Activated B cell treated with CpG ODN at 0.5 μM for 24 hours (primary cell): ENCODE measurements at regions not wholly inside any gene's neighbourhood (a gene's known extent, or its start where the extent isn't known, plus 50 kb on each side); places are given as distances from the start of the nearest gene placed in this dataset.
"Not testable (repeated sequence)": the region's sequence is repeated elsewhere in the genome, so short reads cannot be mapped to it uniquely, and the experiment has no call there.

Source experiments
- ATAC-seq: fragments of 200-7000 bp; cut with Tn5 transposase; one replicate; pipeline ENCODE4 v1.10.0; 2021; ENCODE audit warnings: low read depth, mild to moderate bottlenecking, moderate library complexity
- CTCF ChIA-PET: fragments of 350-600 bp; sonication (Branson Sonifier 250); formaldehyde crosslinking; loops from one replicate; lab custom pipeline; 2021; ENCODE audit warnings: antibody characterized with exemption; lab: Charles Lee
- POLR2A ChIA-PET: fragments of 350-600 bp; sonication (Branson Sonifier 250); formaldehyde crosslinking; loops from one replicate; lab custom pipeline; 2021; ENCODE audit warnings: antibody characterized with exemption; lab: Charles Lee
- DNase-seq: peaks from one replicate; pipeline ENCODE4 v3.0.0; 2022
- H3K27ac Mint-ChIP-seq: one replicate; pipeline ENCODE4 v1.8.0; 2020; ENCODE audit warnings: mixed read lengths
- H3K27me3 Mint-ChIP-seq: one replicate; pipeline ENCODE4 v1.8.0; 2021; ENCODE audit warnings: mixed read lengths
- H3K36me3 Mint-ChIP-seq: one replicate; pipeline ENCODE4 v1.8.0; 2021; ENCODE audit warnings: low read depth, mixed read lengths
- H3K4me1 Mint-ChIP-seq: one replicate; pipeline ENCODE4 v1.8.0; 2021; ENCODE audit warnings: mixed read lengths
- H3K4me3 Mint-ChIP-seq: one replicate; pipeline ENCODE4 v1.8.0; 2020; ENCODE audit warnings: mild to moderate bottlenecking, mixed read lengths
- H3K9me3 Mint-ChIP-seq: one replicate; pipeline ENCODE4 v1.8.0; 2020; ENCODE audit warnings: mixed read lengths
- CTCF ChIP-seq: fragments of 200-600 bp; IDR thresholded peaks from one replicate; pipeline ENCODE4 v1.8.0; 2022; ENCODE audit warnings: antibody characterized with exemption, mild to moderate bottlenecking
- intact Hi-C: fragments of 100-400 bp; cut with micrococcal nuclease; formaldehyde crosslinking; loops from one replicate; pipeline ENCODE4 v1.15.1; 2024

DNA sequence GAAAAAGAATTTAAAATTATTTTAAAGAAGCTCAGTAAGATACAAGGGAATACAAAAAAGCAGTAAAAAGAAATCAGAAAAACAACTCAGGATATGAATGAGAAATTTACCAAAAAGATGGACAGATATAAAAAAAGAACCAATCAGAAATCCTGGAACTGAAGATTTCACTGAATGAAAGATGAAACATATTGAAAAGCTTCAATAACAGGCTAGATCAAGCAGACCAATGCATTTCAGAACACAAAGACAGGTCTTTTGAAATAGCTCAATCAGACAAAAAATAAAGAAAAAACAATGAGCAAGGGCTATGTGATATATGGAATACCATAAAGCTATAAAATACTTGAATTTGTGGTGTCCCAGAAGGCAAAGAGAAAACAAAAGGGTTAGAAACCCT is 322.6 kb upstream of the POU5F2 start:
- Mint-ChIP-seq H3K9me3 (peaks cover 42% of the 10 kb centered on the region), H3K36me3 (peaks cover 64% of the 10 kb centered on the region), H3K27me3 (no peaks in the 10 kb centered on the region), H3K27ac (no peak overlapping the region), H3K4me3 (no peak overlapping the region), H3K4me1 (peaks cover 24% of the 10 kb centered on the region)
- POLR2A ChIA-PET = no interaction called here
- intact Hi-C loops = no loop called here
- CTCF ChIA-PET = no interaction called here
- no peak for ATAC-seq
- no peak for TF ChIP-seq CTCF
- no peak for DNase-seq

- TF ChIP-seq CTCF = no peak
- H3K9me3 Mint-ChIP-seq = peaks cover 2% of the 10 kb centered on the region
- ChIA-PET POLR2A (no interaction called here), CTCF (no interaction called here)
- ATAC-seq (no peak), DNase-seq (no peak)
- intact Hi-C loops = no loop called here
- H3K4me1 Mint-ChIP-seq = peaks cover 24% of the 10 kb centered on the region
- H3K36me3 Mint-ChIP-seq = peaks cover 51% of the 10 kb centered on the region
- H3K4me3 Mint-ChIP-seq = no peak overlapping the region
- H3K27ac Mint-ChIP-seq = no peak overlapping the region
- H3K27me3 Mint-ChIP-seq = no peaks in the 10 kb centered on the region
These were observed 316.3 kb upstream of the POU5F2 start for GRCh38 chr5:94057655-94058054.

GRCh38 chr5:94057217-94057616 is 315.8 kb upstream of the POU5F2 start:
- POLR2A ChIA-PET = no interaction called here
- peaks cover 19% of the 10 kb centered on the region for H3K4me1 Mint-ChIP-seq

DNA sequence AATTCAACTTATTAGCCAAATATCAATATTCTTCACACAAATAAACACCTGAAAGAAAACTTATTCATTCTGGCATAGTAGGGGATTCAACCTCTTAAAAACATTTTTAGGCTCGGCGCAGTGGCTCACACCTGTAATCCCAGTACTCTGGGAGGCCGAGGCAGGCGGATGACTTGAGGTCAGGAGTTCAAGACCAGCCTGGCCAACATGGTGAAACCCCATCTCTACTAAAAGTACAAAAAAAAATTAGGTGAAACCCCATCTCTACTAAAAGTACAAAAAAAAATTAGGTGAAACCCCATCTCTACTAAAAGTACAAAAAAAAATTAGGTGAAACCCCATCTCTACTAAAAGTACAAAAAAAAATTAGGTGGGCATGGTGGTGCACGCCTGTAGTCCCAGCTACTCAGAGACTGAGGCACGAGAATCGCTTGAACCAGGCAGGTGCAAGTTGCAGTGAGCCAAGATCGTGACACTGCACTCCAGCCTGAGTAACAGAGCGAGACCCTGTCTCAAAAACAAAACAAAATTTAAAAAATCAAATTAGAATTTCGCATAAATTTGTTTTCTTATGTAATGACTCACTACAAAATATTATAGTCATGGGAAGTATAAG is 308.0 kb upstream of the POU5F2 start:
- intact Hi-C loops, H3K27ac Mint-ChIP-seq, H3K27me3 Mint-ChIP-seq, H3K9me3 Mint-ChIP-seq, H3K4me1 Mint-ChIP-seq, DNase-seq, CTCF ChIA-PET, H3K4me3 Mint-ChIP-seq: not testable (repeated sequence)
- POLR2A ChIA-PET = interaction anchor here (0.7 kb wide), 1 partner anchor 62 kb away, joined by 3 read pairs; a partner anchor contains a TSS
- peaks cover 59% of the 10 kb centered on the region for H3K36me3 Mint-ChIP-seq
- ATAC-seq = peak; percentile 70

More at GRCh38 chr5:94057217-94057616, 315.8 kb upstream of the POU5F2 start:
- no peak overlapping the region for H3K4me3 Mint-ChIP-seq
- peaks cover 2% of the 10 kb centered on the region for H3K9me3 Mint-ChIP-seq
- no peaks in the 10 kb centered on the region for H3K27me3 Mint-ChIP-seq
- DNase-seq = no peak
- no peak for ATAC-seq
- TF ChIP-seq CTCF = no peak
- no peak overlapping the region for H3K27ac Mint-ChIP-seq
- H3K36me3 Mint-ChIP-seq = peaks cover 56% of the 10 kb centered on the region
- intact Hi-C loops = no loop called here
- CTCF ChIA-PET = no interaction called here

DNA sequence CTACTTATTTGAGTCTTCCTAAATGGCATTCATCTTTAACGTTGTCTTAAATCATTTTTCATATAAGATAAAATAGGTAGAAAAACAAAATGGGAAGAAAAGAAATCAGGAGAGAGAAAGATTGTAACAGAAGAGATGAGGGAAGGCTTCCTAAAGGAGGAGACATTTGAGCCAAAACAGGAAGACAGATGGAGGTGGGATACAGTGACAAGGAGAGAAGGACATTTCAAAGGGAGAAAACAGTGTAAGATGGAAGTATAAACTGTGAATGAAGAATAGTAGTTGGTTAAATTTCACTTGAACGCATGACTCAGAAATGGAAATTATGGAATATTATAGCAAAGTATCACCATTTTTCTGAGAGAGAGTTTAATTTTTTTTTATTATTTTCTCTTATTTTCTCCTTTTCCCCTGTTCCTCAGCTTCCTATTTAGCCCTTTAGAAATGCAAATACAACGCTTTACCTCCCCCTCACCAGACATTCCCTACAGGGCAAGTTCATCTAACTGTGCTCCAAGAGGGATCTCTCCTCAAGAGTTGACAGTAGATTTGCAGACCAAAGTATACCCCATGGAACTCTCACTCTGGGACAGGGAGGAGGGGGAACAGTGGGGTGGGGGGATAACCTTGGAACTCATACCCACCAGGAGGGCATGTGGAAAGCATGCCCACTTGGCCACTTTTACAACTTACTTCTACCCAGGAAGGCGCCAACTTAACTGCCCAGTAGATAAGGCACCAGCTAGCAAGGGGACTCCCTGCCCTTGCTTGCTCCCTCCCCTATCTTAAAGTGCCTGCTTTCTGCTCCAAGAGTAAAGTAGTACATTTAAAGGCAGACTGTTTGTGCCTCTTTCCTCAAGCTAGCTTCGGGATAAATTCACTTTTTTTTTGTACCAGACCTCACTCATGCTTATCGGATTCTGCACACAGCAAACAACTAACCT is 304.7 kb upstream of the POU5F2 start:
- H3K4me3 Mint-ChIP-seq = no peak overlapping the region
- peaks cover 2% of the 10 kb centered on the region for H3K4me1 Mint-ChIP-seq
- TF ChIP-seq CTCF = no peak
- ChIA-PET CTCF (no interaction called here), POLR2A (no interaction called here)
- H3K36me3 Mint-ChIP-seq = peaks cover 63% of the 10 kb centered on the region
- DNase-seq = no peak
- no peaks in the 10 kb centered on the region for H3K27me3 Mint-ChIP-seq
- no peak overlapping the region for H3K27ac Mint-ChIP-seq
- ATAC-seq = no peak
- no peaks in the 10 kb centered on the region for H3K9me3 Mint-ChIP-seq
- intact Hi-C loops = no loop called here
